HFF-Myc (cell line): ENCODE measurements at regions not wholly inside any gene's neighbourhood (a gene's known extent, or its start where the extent isn't known, plus 50 kb on each side); places are given as distances from the start of the nearest gene placed in this dataset.

Experiments
- DNase-seq: peaks from one replicate; pipeline ENCODE4 v3.0.0-alpha.2; 2011; ENCODE audit warnings: low read depth; ENCODE audit errors: extremely low read depth
- H3K4me3 ChIP-seq: replicated peaks from 2 replicates; pipeline ENCODE4 v1.5.1; 2011; ENCODE audit warnings: low read depth, mild to moderate bottlenecking, control low read depth, low read length
- TF ChIP-seq, protein P1 (sequence below): IDR thresholded peaks from 2 replicates; pipeline ENCODE4 v1.5.1; 2012; ENCODE audit warnings: mild to moderate bottlenecking, low read depth, low read length, control low read depth; ENCODE audit errors: missing control alignments

DNA sequence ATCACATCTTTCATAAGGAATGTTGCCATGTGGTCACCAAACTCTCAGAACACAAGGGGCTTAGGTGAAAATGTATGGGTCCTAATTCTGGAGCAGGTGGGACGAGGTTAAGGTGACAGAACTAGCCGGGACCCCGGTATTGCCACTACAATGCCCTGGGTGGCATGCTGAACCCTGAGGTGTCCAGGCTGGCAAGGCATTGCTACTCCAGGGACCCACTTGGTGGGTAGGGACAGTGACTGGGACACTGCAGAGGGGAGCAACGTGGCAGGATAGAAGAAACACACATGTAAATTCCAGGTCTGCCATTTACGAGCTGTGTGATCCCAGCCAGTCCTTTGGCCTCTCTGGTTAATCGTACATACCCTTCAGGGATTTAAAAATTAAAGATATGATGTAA lies 206.9 kb upstream of the MVB12B start:
- no peak overlapping the region for H3K4me3 ChIP-seq
- TF ChIP-seq, protein P1, sequence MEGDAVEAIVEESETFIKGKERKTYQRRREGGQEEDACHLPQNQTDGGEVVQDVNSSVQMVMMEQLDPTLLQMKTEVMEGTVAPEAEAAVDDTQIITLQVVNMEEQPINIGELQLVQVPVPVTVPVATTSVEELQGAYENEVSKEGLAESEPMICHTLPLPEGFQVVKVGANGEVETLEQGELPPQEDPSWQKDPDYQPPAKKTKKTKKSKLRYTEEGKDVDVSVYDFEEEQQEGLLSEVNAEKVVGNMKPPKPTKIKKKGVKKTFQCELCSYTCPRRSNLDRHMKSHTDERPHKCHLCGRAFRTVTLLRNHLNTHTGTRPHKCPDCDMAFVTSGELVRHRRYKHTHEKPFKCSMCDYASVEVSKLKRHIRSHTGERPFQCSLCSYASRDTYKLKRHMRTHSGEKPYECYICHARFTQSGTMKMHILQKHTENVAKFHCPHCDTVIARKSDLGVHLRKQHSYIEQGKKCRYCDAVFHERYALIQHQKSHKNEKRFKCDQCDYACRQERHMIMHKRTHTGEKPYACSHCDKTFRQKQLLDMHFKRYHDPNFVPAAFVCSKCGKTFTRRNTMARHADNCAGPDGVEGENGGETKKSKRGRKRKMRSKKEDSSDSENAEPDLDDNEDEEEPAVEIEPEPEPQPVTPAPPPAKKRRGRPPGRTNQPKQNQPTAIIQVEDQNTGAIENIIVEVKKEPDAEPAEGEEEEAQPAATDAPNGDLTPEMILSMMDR: no peak
- no peak for DNase-seq

DNA sequence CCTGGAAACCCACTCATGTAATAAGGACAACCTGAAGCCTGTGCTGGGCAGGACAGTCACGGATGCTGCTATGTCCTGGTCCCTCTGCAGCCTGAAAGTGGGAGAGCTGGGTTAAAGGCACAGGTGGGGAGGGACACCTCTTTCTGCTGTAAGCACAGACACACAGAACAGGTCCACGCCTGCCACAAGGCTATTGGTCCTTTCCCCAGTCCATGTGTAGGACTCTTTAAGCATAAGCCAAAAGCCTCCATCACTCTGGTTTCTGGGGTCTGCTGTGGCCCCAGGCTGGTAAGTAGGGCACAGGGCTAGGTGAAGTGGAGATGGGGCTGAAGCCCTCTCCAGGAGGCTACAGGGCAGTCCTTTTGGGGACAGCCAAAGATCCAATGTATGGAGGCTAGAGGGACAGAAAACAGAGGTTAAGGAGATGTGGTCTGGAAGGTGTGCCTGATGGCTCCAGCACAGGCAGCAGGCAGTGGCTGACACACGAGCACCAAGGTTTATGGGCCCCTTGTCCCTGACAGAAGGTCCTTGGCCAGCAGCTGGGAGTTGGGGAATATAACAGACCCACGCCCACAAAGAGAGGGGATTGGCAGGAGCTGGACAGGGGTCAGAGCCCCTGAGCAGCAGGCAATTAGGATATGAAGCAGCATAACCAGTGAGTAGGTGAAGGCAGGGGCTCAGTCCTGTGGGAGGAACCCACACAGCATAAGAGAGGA lies 203.6 kb upstream of the MVB12B start:
- TF ChIP-seq, protein P1: no peak
- no peak for DNase-seq
- no peak overlapping the region for H3K4me3 ChIP-seq

DNA sequence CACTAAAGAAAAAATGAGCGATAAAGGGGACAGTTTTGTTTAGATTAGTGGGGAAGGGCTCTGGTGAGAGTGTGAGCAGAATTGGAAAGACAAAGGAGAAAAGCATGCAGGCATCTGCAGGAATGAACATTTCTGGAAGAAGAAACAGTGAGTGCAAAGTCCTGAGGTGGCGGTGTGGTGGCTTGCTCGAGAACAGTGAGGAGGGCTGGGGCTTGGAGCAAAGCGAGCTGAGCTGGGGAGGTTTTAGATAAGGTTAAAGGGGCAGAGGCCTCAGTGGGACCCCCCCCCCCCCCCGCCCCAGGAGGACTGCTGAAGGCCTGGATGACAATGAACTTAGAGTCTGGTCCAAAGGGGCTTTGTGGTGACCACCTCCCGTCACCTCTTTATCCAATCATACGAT lies 202.7 kb upstream of the MVB12B start:
- no peak overlapping the region for H3K4me3 ChIP-seq
- TF ChIP-seq, protein P1: no peak

DNA sequence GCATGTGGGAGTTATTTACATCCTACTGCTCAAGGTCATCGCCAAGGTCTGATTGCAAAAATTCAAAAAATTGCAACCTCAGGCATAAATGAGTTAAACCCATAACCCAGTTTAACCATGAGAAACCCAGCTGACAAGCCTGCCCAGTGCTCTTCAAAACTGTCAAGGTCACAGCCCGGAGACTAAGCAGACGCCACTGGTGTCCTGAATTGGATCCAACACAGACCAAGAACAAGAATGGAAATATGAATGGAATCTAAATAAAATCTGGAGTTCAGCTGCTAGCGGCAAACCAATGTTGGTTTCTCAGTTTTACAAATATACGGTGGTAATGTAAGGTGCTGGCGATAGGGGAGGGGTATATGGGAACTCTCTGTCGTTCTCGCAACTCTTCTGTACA lies 201.5 kb upstream of the MVB12B start:
- DNase-seq: no peak
- no peak overlapping the region for H3K4me3 ChIP-seq
- TF ChIP-seq, protein P1: no peak

More for the DNA sequence above, 202.7 kb upstream of the MVB12B start:
- DNase-seq: no peak

DNA sequence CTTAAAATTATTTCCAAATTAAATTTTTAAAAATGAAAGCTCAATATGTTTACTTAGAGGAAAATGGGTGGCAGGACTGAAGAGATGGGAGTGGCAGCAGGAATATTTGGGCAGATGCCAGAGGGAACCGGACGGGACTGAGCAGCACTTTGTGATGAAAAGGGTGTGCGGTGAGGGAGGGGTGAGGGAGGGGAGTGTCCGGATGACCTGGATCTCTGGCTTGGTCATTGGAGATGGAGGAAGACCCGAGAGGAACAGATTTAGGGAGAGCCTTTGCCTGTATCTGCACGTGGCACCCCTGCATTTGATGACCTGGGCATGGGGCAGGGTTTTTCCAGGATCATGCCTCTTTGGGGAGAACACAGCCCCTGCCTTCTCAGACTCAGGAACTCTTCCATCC lies 201.1 kb upstream of the MVB12B start:
- DNase-seq: no peak
- no peak overlapping the region for H3K4me3 ChIP-seq
- TF ChIP-seq, protein P1: no peak

DNA sequence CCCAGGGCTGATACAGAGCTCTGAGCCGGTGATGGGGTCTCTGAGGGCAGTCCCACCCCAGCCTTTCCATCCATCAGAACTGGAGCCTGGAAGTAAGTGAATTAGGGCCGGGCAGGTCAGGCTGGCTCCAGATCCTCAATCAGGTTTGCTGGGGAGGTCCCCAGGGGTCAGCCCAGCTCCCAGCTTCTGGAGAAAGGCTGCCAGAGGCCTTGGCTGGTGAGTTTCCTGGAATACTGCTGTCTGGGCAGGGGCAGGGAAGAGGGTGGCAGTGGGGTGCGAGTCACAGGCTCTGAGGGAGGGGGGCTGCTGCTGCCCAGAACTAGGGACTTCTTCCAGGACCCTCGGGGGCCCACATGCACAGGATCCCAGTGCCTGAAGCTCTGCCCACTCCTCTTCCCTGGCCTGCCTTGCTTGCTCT lies 200.6 kb upstream of the MVB12B start:
- DNase-seq: no peak
- TF ChIP-seq, protein P1: no peak
- H3K4me3 ChIP-seq: no peak overlapping the region

DNA sequence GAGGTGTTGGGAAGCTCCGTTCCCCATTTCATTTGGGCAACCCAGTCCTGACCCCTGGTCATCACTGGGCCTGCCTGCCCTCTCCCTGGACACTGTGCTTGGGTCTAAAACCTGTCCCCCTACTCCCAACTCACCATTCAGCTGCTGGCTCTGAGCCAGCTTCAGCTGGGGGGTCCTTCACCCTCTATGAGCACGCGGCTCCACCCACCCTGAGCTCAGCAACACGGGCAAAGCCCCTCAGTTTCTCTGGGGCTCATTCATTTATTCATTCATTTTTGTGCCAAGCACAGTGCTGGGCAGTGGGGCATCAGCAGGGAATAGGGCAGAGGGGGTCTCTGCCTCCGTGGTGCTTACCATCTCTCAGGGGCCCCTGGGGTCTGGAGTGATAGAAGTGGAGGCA lies 199.8 kb upstream of the MVB12B start:
- no peak for DNase-seq
- TF ChIP-seq, protein P1: no peak
- H3K4me3 ChIP-seq: no peak overlapping the region
